GM10847 (cell line): ENCODE measurements at regions not wholly inside any gene's neighbourhood (a gene's known extent, or its start where the extent isn't known, plus 50 kb on each side); places are given as distances from the start of the nearest gene placed in this dataset.

Experiments
- POLR2A ChIP-seq: IDR thresholded peaks from 2 replicates; pipeline ENCODE4 v1.6.1; 2011; ENCODE audit not compliant: insufficient read length; ENCODE audit errors: extremely low read depth

DNA sequence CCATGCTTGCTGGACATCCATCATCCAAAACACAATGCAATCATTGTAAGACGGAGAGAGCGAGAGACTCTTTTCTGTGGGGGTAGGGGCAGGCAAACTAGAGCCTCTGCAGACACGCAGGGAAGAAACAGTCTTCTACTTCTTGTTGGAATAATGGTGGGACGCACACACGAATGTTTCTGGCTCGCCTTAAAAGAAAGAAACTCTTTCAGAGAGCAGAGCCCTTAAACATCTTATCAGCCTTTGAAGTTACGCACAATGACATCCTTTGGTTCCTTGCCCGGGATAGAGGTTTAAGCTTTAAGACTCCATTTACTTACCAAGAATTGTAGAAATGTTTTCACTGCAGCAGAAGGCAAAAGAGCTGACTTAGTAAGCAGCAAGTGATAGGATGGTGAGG is 133.8 kb upstream of the FOXN3 start:
- TF ChIP-seq POLR2A, result no peak

DNA sequence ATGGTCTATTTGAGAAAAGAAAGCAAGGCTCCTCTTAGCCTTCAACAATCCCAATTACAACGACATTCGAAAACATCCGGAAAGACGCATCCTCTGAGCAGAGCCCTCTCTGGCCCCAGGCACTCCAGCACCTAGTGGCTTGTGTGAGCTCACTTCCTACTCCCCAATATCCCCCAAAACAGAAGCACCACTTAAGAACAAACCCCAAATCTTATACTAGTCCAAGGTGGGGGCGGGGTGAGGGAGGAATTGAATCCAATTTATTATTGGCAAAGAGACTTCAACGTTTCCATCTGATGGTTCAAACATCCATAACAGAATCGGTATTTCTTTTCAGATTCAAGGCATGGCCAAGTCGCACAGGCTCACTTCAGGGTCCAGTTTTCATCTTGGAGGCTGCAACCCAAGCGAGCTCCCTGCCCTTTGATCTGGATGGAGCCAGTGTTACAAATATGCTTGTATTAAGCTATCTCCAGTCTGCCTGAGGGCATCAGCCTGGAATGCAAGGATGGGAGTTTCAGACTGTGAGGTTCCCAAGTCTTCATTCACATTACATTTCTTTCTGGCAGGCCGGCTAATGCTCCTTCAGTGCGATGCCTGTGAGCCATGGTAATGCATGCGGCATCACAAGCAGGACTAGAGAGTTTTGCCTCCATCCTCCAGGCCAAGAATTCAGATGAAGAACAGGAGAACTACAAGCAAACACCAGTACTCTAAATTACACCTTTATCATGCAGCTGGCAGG is 132.5 kb upstream of the FOXN3 start:
- no peak for TF ChIP-seq POLR2A

DNA sequence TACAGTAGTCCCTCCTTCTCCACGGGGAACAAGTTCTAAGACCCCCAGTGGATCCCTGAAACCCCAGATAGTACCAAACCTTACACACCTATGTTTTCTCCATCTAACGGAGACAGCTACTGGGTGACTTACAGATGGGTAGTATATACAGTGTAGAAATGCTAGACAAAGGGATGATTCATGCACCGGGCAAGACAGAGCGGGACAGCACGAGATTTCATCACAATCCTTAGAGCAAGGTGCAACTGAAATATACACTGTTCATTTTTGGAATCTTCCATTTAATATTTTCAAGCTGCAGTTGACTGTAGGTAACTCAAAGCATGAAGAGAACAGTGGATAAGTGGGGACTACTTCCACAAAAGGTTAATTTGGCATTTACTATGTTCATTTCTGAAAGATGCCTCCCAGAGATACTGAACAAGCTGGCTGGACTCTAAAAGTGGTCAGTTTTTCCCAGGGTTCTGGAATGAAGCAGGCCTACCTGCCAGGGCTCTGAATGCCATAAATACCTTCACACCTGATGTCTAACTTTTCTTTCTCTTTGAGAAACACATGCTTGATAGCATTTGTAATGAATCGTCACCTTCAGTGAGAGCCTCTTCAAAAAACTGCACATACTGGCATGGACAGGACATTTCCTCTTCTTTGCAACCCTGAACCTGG is 127.7 kb upstream of the FOXN3 start:
- TF ChIP-seq POLR2A, result no peak

DNA sequence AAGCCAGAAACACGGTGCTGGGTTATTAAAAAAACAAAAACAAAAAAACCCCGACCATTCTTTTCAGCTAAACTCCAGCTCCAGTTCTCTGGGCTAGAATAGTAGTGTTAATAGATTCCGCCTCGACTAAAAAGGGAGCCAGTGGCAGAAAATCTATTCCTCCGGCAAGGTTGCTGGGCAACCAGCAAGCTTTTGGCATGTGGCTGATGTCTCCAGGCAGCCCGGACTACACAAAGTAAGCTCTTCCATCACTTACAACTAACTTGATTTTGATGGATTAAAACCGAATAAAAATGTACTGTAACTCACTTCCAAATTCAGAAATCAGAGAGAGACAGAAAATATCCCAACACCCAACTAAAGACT is 126.4 kb upstream of the FOXN3 start:
- no peak for TF ChIP-seq POLR2A

DNA sequence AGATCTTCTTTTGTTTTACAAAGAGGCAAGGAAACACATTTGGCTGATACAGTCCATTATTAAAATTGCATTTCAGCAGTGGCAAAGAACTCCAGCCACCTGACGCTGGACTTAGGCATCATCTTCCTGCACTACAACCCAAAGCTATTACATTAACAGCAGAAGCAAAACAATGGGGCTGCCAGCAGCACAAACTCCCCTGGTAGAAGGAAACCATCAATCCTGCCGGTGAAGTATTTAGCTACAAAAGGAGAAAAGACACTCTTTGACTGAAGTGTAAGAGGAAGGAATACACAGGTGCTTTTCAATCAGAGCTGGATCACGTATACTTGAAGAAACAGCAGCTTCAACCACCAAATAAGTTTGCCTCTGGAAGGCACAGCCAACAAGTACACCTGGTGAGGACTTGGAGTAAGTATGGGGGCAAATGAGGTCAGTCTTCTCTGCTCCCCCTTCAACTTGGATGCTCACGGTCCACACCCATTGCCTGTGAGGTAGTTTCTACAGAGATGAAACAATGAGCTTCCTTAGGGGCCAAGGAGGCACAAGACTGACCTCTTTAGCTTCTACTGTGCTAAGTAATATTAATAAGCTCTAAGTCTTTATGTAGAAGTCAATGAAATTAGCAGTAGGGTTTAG is 125.9 kb upstream of the FOXN3 start:
- TF ChIP-seq POLR2A, result no peak

DNA sequence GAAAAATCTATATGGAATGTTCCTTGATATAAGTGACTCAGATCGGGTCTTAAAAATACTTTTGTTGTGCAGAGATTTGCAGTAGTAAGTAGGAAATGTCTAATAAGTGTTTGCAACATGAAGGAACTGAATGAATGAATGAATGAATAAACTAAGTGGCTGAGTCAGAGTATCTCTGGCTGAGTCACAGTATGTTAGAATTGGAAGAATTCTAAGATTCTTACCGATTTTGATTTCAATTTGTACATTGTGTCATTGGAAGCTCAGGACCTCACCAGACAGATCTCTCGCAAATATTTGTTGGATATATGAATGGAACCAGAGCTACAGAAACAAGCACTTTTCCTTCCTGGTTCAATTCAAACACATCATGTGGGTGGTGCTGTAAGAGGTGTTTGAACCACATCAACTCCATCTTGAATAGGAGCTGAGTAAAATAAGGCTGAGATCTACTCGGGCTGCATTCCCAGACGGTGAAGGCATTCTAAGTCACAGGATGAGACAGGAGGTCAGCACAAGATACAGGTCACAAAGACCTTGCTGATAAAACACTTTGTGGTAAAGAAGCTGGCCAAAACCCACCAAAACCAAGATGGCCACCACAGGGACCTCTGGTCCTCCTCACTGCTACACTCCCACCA is 123.9 kb upstream of the FOXN3 start:
- TF ChIP-seq POLR2A, result no peak

DNA sequence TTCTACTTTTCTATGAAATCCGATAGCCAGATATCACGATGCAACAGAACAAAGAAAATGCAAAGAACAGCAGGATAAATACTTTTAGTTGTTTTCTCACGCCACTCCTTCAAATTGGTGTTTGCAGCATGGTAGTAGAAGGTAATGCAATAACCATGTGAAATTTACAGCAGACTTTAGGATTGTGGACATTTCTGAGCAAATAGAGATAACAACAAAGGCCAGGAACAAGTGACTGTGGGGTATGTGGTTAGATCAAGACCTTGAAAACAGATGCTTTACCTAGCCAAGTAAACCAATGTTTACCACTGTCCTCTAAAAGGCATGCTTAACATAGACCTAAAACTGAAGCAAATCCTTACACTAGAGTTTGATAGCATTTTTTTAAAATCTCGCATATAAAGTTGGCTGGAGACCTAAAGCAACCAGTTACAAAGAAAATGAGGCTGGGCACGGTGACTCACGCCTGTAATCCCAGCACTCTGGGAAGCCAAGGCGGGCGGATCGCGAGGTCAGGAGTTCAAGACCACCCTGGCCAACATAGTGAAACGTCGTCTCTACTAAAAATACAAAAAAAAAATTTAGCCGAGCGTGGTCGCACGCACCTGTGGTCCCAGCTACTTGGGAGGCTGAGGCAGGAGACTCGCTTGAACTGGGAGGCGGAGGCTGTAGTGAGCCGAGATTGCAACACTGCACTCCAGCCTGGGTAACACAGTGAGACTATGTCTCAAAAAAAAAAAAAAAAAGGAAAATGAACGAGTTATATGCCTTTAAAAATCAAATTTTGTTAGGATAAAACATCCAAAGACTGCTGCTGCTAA is 123.2 kb upstream of the FOXN3 start:
- TF ChIP-seq POLR2A, result no peak

DNA sequence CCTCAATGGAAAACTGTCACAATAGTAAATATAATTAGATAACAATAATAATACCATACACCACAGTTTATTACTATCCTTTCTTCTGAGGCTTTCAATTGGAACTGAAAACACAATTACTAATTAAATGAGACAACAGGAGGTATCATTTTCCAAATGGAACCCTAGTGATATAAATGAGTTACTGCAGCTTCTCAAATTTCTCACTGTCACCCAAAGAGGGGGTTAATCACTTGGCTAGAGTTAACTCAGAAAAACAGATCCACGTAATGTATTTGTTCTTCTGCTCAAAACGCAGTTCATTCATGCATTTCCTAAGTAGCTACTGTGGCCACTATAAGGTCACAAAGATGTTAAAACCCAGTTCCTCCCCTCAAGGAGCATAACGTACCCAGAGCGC is 120.9 kb upstream of the FOXN3 start:
- no peak for TF ChIP-seq POLR2A

DNA sequence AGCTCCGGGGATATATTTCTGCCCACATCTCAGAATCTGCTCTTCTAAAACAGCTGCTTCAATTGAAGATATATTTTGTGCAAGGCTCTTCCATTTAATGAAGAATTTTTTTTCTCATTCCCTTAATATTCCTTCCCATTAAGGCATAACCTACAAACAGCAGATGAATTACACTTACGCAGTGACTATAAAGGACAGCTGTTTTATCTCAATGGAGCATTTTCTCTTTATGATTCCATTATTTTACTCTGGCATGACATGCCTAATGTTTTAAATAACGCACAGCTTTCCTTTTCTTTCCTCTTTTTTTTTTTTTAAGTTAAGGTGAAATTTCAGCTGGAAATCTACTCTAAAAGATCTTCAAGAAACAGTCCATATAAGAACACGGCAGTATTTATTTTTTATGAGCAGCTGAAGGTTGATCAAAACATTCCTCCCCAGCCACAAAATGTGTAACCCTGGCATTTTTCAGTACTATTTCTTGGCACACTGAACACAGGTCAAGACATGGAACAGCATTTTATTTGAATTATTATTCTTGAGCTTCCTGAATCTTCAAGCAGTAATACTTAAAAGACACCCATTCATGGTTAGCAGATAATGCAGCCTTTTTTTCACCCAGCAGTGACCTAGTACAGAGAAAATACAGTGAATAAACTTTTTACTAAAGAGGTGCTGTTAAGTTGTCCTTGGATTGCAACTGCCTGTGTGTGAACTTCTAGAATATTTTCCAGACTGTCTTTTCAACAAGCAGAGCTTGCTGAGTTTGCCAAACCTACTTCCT is 118.1 kb upstream of the FOXN3 start:
- TF ChIP-seq POLR2A, result no peak

DNA sequence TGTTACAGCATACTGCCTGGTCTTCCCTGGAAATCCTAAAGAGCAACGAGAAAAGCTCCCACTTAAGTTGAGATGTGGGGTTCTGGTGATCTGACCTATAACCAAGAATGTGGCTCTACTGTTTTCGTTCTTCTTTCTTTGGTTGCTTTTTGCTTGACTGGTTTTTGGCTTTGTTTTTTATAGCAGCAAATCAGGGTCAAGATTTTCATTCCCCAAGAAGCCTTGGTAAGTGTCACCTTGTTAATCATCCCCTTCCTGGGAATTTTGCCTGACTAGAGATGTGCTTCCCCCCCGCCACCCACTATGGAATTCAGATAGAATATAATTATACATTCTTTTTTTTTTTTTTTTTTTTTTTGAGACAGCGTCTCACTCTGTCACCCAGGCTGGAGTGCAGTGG is 116.7 kb upstream of the FOXN3 start:
- no peak for TF ChIP-seq POLR2A

DNA sequence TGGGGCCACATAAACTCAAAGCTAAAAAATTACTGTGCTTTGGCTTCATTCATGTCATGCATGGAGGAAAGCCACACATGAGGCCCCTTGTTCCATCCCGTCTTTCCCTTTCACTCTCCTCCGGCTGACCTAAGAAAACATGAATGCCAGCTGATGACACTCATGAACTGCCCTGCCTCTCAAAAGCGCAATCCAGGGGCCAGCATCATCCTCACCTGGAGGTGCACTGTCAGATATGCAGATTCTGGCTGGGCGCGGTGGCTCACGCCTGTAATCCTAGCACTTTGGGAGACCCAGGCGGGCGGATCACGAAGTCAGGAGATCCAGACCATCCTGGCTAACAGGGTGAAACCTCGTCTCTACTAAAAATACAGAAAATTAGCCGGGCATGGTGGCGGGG is 116.1 kb upstream of the FOXN3 start:
- TF ChIP-seq POLR2A, result no peak

DNA sequence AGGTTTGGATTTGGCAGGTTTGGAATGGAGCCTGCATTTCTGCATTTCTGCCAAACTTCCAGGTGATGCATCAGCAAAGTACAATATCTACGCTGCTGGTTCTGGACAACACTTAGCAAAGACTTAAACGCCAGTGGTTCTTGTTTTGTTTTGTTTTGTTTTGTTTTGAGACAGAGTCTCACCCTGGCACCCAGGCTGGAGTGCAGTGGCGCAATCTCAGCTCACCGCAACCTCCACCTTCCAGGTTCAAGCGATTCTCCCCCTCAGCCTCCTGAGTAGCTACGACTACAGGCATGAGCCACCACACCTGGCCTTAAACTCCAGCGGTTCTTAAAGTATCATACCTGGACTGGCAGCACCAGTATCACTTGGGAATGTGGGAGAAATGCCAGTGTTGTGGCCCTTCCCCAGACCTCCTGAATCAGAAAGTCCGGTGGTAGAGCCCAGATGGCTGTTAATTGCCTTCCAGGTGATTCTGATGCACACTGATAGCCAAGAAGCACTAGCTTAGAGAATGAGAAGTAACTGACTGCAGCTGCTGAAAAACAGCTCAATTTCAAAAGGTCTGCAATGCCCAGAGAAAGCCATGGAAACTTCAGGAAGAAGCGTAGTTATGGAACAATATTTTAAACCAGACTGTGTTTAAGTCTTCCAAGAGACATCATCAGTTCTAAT is 114.8 kb upstream of the FOXN3 start:
- no peak for TF ChIP-seq POLR2A

DNA sequence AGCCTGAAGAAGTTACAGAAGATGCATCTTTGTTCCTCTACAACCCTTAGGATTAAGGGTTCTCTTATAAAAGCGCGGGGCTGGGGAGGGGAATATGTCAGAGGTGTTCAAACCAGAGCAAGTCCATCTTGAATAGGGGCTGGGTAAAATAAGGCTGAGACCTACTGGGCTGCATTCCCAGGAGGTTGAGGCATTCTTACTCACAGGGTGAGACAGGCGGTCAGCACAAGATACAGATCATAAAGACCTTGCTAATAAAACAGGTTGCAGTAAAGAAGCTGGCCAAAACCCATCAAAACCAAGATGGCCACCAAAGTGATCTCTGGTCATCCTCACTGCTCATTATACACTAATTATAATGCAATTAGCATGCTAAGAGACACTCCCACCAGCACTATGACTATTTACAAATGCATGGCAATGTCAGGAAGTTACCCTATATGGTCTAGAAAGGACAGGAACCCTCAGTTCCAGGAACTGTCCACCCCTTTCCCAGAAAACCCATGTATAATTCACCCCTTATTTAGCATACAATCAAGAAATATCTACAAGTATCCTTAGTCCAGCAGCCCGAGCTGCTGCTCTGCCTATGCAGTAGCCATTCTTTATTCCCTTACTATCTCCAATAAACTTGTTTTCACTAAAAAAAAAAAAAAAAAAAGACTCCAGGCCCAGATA is 108.1 kb upstream of the FOXN3 start:
- TF ChIP-seq POLR2A, result no peak
